Activated naive CD8-positive, alpha-beta T cell treated with anti-CD3 and anti-CD28 coated beads for 36 hours (primary cell): ENCODE measurements at regions not wholly inside any gene's neighbourhood (a gene's known extent, or its start where the extent isn't known, plus 50 kb on each side); places are given as distances from the start of the nearest gene placed in this dataset.

Experiments
- DNase-seq: peaks from one replicate; pipeline ENCODE4 v3.0.0; 2021
- H3K27ac Mint-ChIP-seq: one replicate; pipeline ENCODE4 v1.8.0; 2022; ENCODE audit warnings: mild to moderate bottlenecking, moderate library complexity, mixed read lengths
- H3K27me3 Mint-ChIP-seq: one replicate; pipeline ENCODE4 v1.8.0; 2022; ENCODE audit warnings: mild to moderate bottlenecking, mixed read lengths
- H3K36me3 Mint-ChIP-seq: one replicate; pipeline ENCODE4 v1.8.0; 2021; ENCODE audit warnings: mild to moderate bottlenecking, mixed read lengths
- H3K4me1 Mint-ChIP-seq: one replicate; pipeline ENCODE4 v1.8.0; 2021; ENCODE audit warnings: mixed read lengths
- H3K4me3 Mint-ChIP-seq: one replicate; pipeline ENCODE4 v1.8.0; 2022; ENCODE audit warnings: mild to moderate bottlenecking, moderate library complexity, mixed read lengths
- H3K9me3 Mint-ChIP-seq: one replicate; pipeline ENCODE4 v1.8.0; 2022; ENCODE audit warnings: mixed read lengths

GRCh38 chr6:9195322-9195721 lies 760.0 kb upstream of the SLC35B3 start:
- Mint-ChIP-seq H3K27ac (no peak overlapping the region), H3K4me3 (no peak overlapping the region), H3K9me3 (no peaks in the 10 kb centered on the region), H3K27me3 (no peaks in the 10 kb centered on the region), H3K4me1 (no peaks in the 10 kb centered on the region), H3K36me3 (no peaks in the 10 kb centered on the region)
- DNase-seq = no peak

- H3K36me3 Mint-ChIP-seq = no peaks in the 10 kb centered on the region
- H3K27me3 Mint-ChIP-seq = no peaks in the 10 kb centered on the region
- H3K4me3 Mint-ChIP-seq = no peak overlapping the region
- no peak for DNase-seq
- H3K27ac Mint-ChIP-seq = no peak overlapping the region
- no peaks in the 10 kb centered on the region for H3K4me1 Mint-ChIP-seq
- no peaks in the 10 kb centered on the region for H3K9me3 Mint-ChIP-seq
Observed at GRCh38 chr6:9192405-9192909, 757.1 kb upstream of the SLC35B3 start.

DNA sequence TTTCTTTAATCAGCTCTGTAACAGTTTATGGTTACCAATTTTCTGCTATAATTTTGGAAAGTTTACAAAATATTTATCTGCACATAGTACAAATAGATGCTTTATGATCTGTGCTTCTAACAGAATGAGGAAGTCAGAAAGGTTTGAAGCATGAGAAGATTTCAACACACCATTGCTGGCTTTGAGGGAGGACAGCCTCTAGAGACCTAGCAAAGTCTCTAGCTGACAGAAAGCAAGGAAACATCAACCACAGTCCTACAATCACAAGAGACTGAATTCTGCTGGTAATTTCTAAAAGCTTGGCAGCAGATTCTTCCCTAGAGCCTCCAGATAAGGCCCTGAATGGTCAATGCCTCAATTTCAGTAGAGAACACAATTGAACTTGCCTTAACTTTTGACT lies 750.8 kb upstream of the SLC35B3 start:
- Mint-ChIP-seq H3K36me3 (no peaks in the 10 kb centered on the region), H3K27ac (no peak overlapping the region), H3K27me3 (no peaks in the 10 kb centered on the region), H3K4me1 (no peaks in the 10 kb centered on the region), H3K9me3 (no peaks in the 10 kb centered on the region), H3K4me3 (no peak overlapping the region)
- DNase-seq = no peak

- H3K9me3 Mint-ChIP-seq = peaks cover under 1% of the 10 kb centered on the region
- H3K27ac Mint-ChIP-seq = no peak overlapping the region
- H3K36me3 Mint-ChIP-seq = no peaks in the 10 kb centered on the region
- H3K4me1 Mint-ChIP-seq = no peaks in the 10 kb centered on the region
- no peak overlapping the region for H3K4me3 Mint-ChIP-seq
- DNase-seq = no peak
- H3K27me3 Mint-ChIP-seq = no peaks in the 10 kb centered on the region
Observed at GRCh38 chr6:9178071-9178470, 742.7 kb upstream of the SLC35B3 start.

GRCh38 chr6:9173229-9173628 lies 737.9 kb upstream of the SLC35B3 start:
- H3K4me1 Mint-ChIP-seq = no peaks in the 10 kb centered on the region
- H3K27ac Mint-ChIP-seq = no peak overlapping the region
- DNase-seq = no peak
- H3K9me3 Mint-ChIP-seq = peaks cover 3% of the 10 kb centered on the region
- H3K27me3 Mint-ChIP-seq = no peaks in the 10 kb centered on the region
- H3K4me3 Mint-ChIP-seq = no peak overlapping the region
- H3K36me3 Mint-ChIP-seq = no peaks in the 10 kb centered on the region

DNA sequence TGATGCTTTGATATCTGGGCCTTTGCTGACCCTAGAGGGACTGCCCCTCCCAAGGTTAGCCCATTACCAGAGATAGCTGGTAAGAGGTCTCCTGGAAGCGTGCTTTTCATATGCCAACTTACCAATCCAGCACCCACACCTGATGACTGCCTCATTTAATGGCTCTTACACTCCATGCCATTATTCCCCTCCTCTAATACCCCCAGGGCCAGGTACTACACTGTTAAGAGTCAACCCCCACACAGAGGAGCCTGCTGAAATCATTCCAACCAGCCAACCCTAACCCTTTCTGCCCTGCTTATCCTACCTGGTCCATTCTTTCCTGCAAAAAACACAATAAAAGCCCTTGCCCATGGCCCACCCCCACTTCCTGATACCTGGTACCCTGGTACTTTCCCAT lies 736.8 kb upstream of the SLC35B3 start:
- Mint-ChIP-seq H3K9me3 (peaks cover 3% of the 10 kb centered on the region), H3K27me3 (no peaks in the 10 kb centered on the region), H3K4me1 (no peaks in the 10 kb centered on the region), H3K4me3 (no peak overlapping the region), H3K36me3 (no peaks in the 10 kb centered on the region), H3K27ac (no peak overlapping the region)
- DNase-seq = no peak

GRCh38 chr6:9168669-9169068 lies 733.3 kb upstream of the SLC35B3 start:
- Mint-ChIP-seq H3K4me1 (no peaks in the 10 kb centered on the region), H3K4me3 (no peak overlapping the region), H3K27me3 (no peaks in the 10 kb centered on the region), H3K27ac (no peak overlapping the region), H3K9me3 (peaks cover 3% of the 10 kb centered on the region), H3K36me3 (no peaks in the 10 kb centered on the region)
- DNase-seq = no peak

DNA sequence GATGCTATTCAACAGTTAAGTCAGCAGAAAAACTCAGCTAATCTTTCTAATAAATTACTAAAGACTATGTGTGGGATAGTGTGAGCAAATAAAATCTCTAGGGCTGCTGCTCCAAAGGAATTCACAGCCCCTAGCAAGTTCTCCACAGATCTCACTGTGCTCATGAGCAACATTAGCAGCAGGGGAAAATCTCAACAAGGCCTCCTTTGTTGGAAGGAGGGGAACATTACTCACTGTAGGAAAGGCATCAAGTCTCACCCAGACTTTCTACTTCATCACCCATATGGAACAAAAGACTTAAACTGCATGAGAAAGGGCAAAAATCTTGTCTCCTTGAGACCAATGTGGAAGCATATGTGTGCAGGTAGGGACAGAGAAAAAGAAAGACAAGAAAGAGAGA lies 726.4 kb upstream of the SLC35B3 start:
- Mint-ChIP-seq H3K4me1 (no peaks in the 10 kb centered on the region), H3K9me3 (peaks cover 14% of the 10 kb centered on the region), H3K27me3 (no peaks in the 10 kb centered on the region), H3K4me3 (no peak overlapping the region), H3K27ac (no peak overlapping the region), H3K36me3 (no peaks in the 10 kb centered on the region)
- DNase-seq = no peak

- no peak overlapping the region for H3K27ac Mint-ChIP-seq
- no peaks in the 10 kb centered on the region for H3K4me1 Mint-ChIP-seq
- no peaks in the 10 kb centered on the region for H3K36me3 Mint-ChIP-seq
- no peaks in the 10 kb centered on the region for H3K27me3 Mint-ChIP-seq
- peaks cover 14% of the 10 kb centered on the region for H3K9me3 Mint-ChIP-seq
- H3K4me3 Mint-ChIP-seq = no peak overlapping the region
- DNase-seq = no peak
Observed at GRCh38 chr6:9159051-9159450, 723.7 kb upstream of the SLC35B3 start.

GRCh38 chr6:9155836-9156235 lies 720.5 kb upstream of the SLC35B3 start:
- Mint-ChIP-seq H3K4me3 (no peak overlapping the region), H3K27ac (no peak overlapping the region), H3K9me3 (no peaks in the 10 kb centered on the region), H3K36me3 (no peaks in the 10 kb centered on the region), H3K4me1 (no peaks in the 10 kb centered on the region), H3K27me3 (no peaks in the 10 kb centered on the region)
- no peak for DNase-seq

DNA sequence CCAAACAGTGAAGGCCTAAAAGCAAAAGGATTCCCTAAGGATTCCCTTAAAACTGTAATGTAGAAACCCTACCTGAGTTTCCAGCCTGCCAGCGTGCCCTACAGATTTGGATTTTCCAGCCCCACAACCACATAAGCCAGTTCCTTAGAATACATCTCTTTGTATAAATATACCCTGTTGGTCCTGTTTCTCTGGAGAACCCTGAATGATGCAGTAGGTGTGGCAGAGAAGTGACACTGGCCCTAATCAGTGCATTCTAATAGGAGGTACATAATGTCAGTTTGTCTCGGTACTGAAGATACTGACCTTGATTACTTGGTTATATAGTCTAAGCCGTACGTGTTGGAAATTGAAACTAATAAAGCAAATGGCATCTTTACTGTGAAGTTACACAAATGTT lies 707.8 kb upstream of the SLC35B3 start:
- Mint-ChIP-seq H3K27me3 (no peaks in the 10 kb centered on the region), H3K9me3 (no peaks in the 10 kb centered on the region), H3K4me3 (no peak overlapping the region), H3K36me3 (no peaks in the 10 kb centered on the region), H3K4me1 (no peaks in the 10 kb centered on the region), H3K27ac (no peak overlapping the region)
- no peak for DNase-seq

DNA sequence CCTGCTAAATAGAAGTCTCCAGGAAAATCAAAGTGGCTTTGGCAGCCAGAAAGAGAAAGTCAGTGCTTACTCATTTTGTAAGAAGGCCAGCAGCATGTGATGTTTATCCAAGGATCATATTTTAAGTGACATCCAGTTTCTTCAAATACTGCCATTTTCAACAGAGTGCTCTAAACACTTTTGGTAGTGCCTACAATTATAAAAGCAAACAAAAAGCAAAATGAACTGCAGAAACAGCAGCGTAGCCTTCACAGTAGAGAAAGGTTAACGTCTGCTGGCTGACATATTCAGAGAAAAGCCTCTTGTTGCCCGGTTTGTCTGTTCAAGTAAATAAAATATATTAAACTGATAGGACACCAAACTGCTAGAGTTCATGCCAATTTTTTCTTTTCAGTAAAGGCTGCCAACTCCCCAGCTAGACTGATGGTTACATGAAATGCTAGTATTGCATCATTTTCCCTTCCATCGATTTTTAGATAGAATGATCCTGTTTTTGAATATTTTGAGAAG lies 705.7 kb upstream of the SLC35B3 start:
- no peak for DNase-seq
- Mint-ChIP-seq H3K4me3 (no peak overlapping the region), H3K4me1 (no peaks in the 10 kb centered on the region), H3K27ac (no peak overlapping the region), H3K9me3 (no peaks in the 10 kb centered on the region), H3K27me3 (no peaks in the 10 kb centered on the region), H3K36me3 (no peaks in the 10 kb centered on the region)

GRCh38 chr6:9140172-9140571 lies 704.8 kb upstream of the SLC35B3 start:
- Mint-ChIP-seq H3K9me3 (no peaks in the 10 kb centered on the region), H3K4me3 (no peak overlapping the region), H3K4me1 (no peaks in the 10 kb centered on the region), H3K27me3 (no peaks in the 10 kb centered on the region), H3K36me3 (no peaks in the 10 kb centered on the region), H3K27ac (no peak overlapping the region)
- no peak for DNase-seq

DNA sequence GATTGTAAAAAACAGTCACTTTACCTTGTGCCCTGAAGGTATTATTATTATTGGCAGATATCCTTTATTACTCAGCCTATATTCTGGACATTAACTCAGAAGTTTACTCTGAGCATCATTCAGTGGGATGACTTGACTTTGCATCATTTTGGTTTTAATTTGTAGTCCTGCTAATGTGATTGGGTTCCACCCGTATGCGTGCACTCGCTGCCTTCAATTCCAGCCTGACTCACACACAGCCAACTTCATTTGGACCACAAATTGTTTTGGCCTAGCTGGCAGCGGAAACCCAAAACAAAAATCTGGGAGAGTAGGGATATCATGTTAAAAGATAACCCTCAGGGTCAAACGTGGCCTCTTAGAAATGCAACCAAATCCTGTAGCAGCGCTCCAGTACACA lies 704.4 kb upstream of the SLC35B3 start:
- no peak overlapping the region for H3K4me3 Mint-ChIP-seq
- no peak overlapping the region for H3K27ac Mint-ChIP-seq
- DNase-seq = no peak
- no peaks in the 10 kb centered on the region for H3K27me3 Mint-ChIP-seq
- no peaks in the 10 kb centered on the region for H3K9me3 Mint-ChIP-seq
- no peaks in the 10 kb centered on the region for H3K36me3 Mint-ChIP-seq
- no peaks in the 10 kb centered on the region for H3K4me1 Mint-ChIP-seq

DNA sequence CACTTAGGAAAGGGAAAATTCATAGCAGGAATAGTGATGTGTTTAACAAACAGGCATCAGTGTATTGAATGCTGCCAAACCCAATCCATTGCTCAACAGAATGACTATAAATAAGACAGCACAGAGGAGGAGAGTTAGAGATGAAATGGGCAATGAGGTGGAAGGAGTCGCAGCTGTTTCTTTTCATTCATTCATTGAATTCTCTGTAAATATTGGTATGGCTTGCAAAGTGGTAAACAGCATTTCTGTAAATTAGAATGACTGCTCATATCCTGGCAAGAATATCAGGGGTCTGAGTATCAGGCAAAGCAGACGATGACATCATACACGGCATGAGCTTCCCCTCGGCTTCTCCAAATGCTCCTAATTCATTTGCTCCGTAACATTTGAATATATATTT lies 703.6 kb upstream of the SLC35B3 start:
- no peaks in the 10 kb centered on the region for H3K9me3 Mint-ChIP-seq

DNA sequence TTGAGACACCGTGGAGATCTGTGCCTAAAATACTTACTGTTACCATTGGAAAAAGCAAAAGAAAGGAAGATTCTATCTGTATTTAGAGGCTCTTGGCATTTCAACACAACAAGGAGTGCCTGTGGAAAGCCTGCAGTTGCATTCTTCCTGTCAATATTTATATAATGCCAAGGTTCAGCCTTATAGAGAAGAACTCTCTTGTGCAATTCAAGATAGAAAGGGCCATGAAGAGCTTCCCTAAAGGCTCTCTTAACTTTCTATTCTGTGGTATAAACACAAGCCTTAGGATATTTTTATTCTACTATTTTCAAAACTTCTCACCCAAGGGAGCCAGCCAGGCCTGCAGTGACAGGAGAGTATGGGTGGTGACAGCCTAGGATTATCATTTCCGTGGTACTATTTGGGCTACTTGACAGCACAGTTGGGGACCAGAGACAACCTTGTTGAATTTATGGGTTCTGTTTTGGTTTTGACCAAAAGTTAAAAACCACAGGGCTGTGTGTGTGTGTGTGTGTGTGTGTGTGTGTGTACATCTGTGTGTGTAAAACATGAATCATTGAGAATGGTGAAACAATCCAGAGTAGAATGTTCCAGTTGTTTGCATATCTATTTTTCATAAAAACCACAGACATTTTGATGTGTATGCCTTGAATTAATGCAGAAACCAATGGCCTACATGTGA lies 700.9 kb upstream of the SLC35B3 start:
- Mint-ChIP-seq H3K4me1 (no peaks in the 10 kb centered on the region), H3K9me3 (no peaks in the 10 kb centered on the region), H3K4me3 (no peak overlapping the region), H3K27ac (no peak overlapping the region), H3K36me3 (no peaks in the 10 kb centered on the region), H3K27me3 (no peaks in the 10 kb centered on the region)
- no peak for DNase-seq

More for the DNA sequence above, 703.6 kb upstream of the SLC35B3 start:
- no peaks in the 10 kb centered on the region for H3K4me1 Mint-ChIP-seq
- H3K36me3 Mint-ChIP-seq = no peaks in the 10 kb centered on the region
- no peak for DNase-seq
- H3K27me3 Mint-ChIP-seq = no peaks in the 10 kb centered on the region
- H3K27ac Mint-ChIP-seq = no peak overlapping the region
- no peak overlapping the region for H3K4me3 Mint-ChIP-seq
